GM23338 (cell line): ENCODE measurements at regions not wholly inside any gene's neighbourhood (a gene's known extent, or its start where the extent isn't known, plus 50 kb on each side); places are given as distances from the start of the nearest gene placed in this dataset.

Source experiments
- ATAC-seq: fragments of 200-7000 bp; cut with Tn5 transposase; 3 replicates; pipeline ENCODE4 v1.9.1; 2020
- DNase-seq: peaks from one replicate; pipeline ENCODE4 v3.0.0-alpha.2; 2015; ENCODE audit warnings: low spot score
- H2AFZ ChIP-seq: fragments of 200-600 bp; sonication (generic); 2 replicates; pipeline ENCODE4 v1.8.0; 2016; ENCODE audit warnings: antibody characterized with exemption, mild to moderate bottlenecking, moderate library complexity
- H3F3A ChIP-seq: fragments of 200-600 bp; sonication (generic); replicated peaks from 2 replicates; pipeline ENCODE4 v1.8.0; 2017; ENCODE audit warnings: antibody characterized with exemption, mixed run types, low read depth
- H3K27ac ChIP-seq: fragments of 200-600 bp; sonication (generic); 2 replicates; pipeline ENCODE4 v1.6.1; 2016; ENCODE audit warnings: low read depth
- H3K27me3 ChIP-seq: fragments of 200-600 bp; sonication (generic); 2 replicates; pipeline ENCODE4 v1.8.0; 2016; ENCODE audit warnings: mild to moderate bottlenecking, mixed run types, moderate library complexity; ENCODE audit not compliant: insufficient read depth
- H3K36me3 ChIP-seq: fragments of 200-600 bp; sonication (generic); 2 replicates; pipeline ENCODE4 v1.8.0; 2016; ENCODE audit warnings: mild to moderate bottlenecking; ENCODE audit not compliant: insufficient read depth
- H3K4me1 ChIP-seq: fragments of 200-600 bp; sonication (generic); 2 replicates; pipeline ENCODE4 v1.8.0; 2016; ENCODE audit warnings: mild to moderate bottlenecking, moderate library complexity; ENCODE audit not compliant: insufficient read depth
- H3K4me2 ChIP-seq: fragments of 200-600 bp; sonication (generic); 2 replicates; pipeline ENCODE4 v1.7.1; 2017; ENCODE audit warnings: mixed run types
- H3K4me3 ChIP-seq: fragments of 200-600 bp; sonication (generic); 2 replicates; pipeline ENCODE4 v1.6.1; 2016; ENCODE audit warnings: mixed run types
- H3K79me2 ChIP-seq: fragments of 200-600 bp; sonication (generic); replicated peaks from 2 replicates; pipeline ENCODE4 v1.8.0; 2017; ENCODE audit warnings: mild to moderate bottlenecking; ENCODE audit not compliant: insufficient read depth
- H3K9me2 ChIP-seq: fragments of 200-600 bp; sonication (generic); 2 replicates; pipeline ENCODE4 v1.8.0; 2017; ENCODE audit not compliant: insufficient read depth
- H4K20me1 ChIP-seq: fragments of 200-600 bp; sonication (generic); replicated peaks from 2 replicates; pipeline ENCODE4 v1.8.0; 2017; ENCODE audit warnings: mild to moderate bottlenecking; ENCODE audit not compliant: insufficient read depth
- H3K27ac Mint-ChIP-seq: 2 replicates; pipeline ENCODE4 v1.8.0; 2020; ENCODE audit warnings: inconsistent platforms, mild to moderate bottlenecking, moderate library complexity, mixed read lengths
- H3K27me3 Mint-ChIP-seq: 3 replicates; pipeline ENCODE4 v1.8.0; 2022; ENCODE audit warnings: low read depth, mild to moderate bottlenecking, moderate library complexity, mixed read lengths, inconsistent platforms; ENCODE audit not compliant: insufficient read depth, poor library complexity
- H3K36me3 Mint-ChIP-seq: 3 replicates; pipeline ENCODE4 v1.8.0; 2021; ENCODE audit warnings: low read depth, mild to moderate bottlenecking, inconsistent platforms, moderate library complexity, mixed read lengths
- H3K4me1 Mint-ChIP-seq: 3 replicates; pipeline ENCODE4 v1.8.0; 2020; ENCODE audit warnings: mild to moderate bottlenecking, inconsistent platforms, mixed read lengths
- H3K4me3 Mint-ChIP-seq: 3 replicates; pipeline ENCODE4 v1.8.0; 2021; ENCODE audit warnings: moderate library complexity, mild to moderate bottlenecking, inconsistent platforms, mixed read lengths
- H3K9me3 Mint-ChIP-seq: 3 replicates; pipeline ENCODE4 v1.8.0; 2020; ENCODE audit warnings: moderate library complexity, mild to moderate bottlenecking, inconsistent platforms, mixed read lengths
- CREB1 ChIP-seq: fragments of 250-450 bp; sonication (Bioruptor Pico); IDR thresholded peaks from 2 replicates; pipeline ENCODE4 v1.5.0; 2020; ENCODE audit warnings: low read depth, mild to moderate bottlenecking, moderate library complexity
- JUNB ChIP-seq: IDR thresholded peaks from one replicate; pipeline ENCODE4 v1.6.1; 2016; ENCODE audit warnings: antibody characterized with exemption; ENCODE audit not compliant: unreplicated experiment
- NANOG ChIP-seq: IDR thresholded peaks from 2 replicates; pipeline ENCODE4 v1.6.1; 2016; ENCODE audit warnings: antibody characterized with exemption, borderline replicate concordance
- STAT1 ChIP-seq: IDR thresholded peaks from one replicate; pipeline ENCODE4 v1.6.1; 2016; ENCODE audit warnings: antibody characterized with exemption; ENCODE audit not compliant: unreplicated experiment
- TF ChIP-seq, protein P1 (sequence below): fragments of 250-450 bp; sonication (Bioruptor Pico); IDR thresholded peaks from 2 replicates; pipeline ENCODE4 v1.5.0; 2020; ENCODE audit warnings: mild to moderate bottlenecking, moderate library complexity
- TF ChIP-seq, protein P2 (sequence below): IDR thresholded peaks from 2 replicates; pipeline ENCODE4 v1.6.1; 2016; ENCODE audit warnings: antibody characterized with exemption

DNA sequence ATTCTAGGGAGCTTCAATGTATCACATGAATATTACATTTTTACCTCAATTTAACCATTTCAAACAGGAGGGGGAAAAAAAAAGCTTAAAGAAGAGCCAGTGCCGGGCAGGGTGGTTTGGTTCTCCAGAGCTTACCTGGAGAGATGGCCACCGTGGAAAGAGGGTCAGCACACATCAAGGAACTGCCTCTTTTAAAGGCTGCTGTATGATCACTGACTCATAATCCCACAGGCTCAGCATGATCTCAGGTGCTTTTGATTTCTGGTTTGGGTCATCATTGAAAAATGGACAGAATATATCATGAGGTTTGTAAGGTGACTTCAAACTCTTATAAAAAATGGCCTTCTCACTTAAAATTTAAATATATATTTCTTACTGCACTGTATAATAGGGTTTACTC, 67.5 kb upstream of the MDFIC start (continued):
- TF ChIP-seq, protein P1, sequence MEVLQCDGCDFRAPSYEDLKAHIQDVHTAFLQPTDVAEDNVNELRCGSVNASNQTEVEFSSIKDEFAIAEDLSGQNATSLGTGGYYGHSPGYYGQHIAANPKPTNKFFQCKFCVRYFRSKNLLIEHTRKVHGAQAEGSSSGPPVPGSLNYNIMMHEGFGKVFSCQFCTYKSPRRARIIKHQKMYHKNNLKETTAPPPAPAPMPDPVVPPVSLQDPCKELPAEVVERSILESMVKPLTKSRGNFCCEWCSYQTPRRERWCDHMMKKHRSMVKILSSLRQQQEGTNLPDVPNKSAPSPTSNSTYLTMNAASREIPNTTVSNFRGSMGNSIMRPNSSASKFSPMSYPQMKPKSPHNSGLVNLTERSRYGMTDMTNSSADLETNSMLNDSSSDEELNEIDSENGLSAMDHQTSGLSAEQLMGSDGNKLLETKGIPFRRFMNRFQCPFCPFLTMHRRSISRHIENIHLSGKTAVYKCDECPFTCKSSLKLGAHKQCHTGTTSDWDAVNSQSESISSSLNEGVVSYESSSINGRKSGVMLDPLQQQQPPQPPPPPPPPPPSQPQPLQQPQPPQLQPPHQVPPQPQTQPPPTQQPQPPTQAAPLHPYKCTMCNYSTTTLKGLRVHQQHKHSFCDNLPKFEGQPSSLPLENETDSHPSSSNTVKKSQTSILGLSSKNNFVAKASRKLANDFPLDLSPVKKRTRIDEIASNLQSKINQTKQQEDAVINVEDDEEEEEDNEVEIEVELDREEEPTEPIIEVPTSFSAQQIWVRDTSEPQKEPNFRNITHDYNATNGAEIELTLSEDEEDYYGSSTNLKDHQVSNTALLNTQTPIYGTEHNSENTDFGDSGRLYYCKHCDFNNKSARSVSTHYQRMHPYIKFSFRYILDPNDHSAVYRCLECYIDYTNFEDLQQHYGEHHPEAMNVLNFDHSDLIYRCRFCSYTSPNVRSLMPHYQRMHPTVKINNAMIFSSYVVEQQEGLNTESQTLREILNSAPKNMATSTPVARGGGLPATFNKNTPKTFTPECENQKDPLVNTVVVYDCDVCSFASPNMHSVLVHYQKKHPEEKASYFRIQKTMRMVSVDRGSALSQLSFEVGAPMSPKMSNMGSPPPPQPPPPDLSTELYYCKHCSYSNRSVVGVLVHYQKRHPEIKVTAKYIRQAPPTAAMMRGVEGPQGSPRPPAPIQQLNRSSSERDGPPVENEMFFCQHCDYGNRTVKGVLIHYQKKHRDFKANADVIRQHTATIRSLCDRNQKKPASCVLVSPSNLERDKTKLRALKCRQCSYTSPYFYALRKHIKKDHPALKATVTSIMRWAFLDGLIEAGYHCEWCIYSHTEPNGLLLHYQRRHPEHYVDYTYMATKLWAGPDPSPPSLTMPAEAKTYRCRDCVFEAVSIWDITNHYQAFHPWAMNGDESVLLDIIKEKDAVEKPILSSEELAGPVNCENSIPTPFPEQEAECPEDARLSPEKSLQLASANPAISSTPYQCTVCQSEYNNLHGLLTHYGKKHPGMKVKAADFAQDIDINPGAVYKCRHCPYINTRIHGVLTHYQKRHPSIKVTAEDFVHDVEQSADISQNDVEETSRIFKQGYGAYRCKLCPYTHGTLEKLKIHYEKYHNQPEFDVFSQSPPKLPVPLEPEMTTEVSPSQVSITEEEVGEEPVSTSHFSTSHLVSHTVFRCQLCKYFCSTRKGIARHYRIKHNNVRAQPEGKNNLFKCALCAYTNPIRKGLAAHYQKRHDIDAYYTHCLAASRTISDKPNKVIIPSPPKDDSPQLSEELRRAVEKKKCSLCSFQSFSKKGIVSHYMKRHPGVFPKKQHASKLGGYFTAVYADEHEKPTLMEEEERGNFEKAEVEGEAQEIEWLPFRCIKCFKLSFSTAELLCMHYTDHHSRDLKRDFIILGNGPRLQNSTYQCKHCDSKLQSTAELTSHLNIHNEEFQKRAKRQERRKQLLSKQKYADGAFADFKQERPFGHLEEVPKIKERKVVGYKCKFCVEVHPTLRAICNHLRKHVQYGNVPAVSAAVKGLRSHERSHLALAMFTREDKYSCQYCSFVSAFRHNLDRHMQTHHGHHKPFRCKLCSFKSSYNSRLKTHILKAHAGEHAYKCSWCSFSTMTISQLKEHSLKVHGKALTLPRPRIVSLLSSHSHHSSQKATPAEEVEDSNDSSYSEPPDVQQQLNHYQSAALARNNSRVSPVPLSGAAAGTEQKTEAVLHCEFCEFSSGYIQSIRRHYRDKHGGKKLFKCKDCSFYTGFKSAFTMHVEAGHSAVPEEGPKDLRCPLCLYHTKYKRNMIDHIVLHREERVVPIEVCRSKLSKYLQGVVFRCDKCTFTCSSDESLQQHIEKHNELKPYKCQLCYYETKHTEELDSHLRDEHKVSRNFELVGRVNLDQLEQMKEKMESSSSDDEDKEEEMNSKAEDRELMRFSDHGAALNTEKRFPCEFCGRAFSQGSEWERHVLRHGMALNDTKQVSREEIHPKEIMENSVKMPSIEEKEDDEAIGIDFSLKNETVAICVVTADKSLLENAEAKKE (CRISPR knock-in tag) = no peak

DNA sequence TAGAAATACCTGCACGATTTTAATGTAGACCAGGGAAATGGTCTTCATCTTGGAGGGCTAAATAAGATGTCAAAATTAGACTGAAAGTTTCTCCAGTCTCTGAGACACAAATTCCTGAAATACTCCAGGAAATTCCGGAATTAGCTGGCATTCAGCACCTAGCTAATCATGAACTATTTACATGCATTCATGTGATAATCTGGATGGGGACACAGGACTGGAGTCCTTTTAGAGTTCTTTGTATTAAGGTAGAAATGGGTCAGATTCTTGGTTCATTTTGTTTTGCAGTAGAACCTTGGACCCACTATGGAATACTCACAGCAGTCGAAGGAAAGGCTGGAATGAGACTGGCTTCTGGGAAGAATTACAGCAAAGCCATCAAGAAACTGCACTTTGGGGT, 65.3 kb upstream of the MDFIC start:
- H3K27ac ChIP-seq = peak overlapping the region; percentile 52
- no peak overlapping the region for H3K4me3 ChIP-seq
- no peaks in the 10 kb centered on the region for H4K20me1 ChIP-seq
- no peaks in the 10 kb centered on the region; the same call in 1 of the 2 replicates for H3K9me2 ChIP-seq
- no peaks in the 10 kb centered on the region for H3K27me3 Mint-ChIP-seq
- H3K79me2 ChIP-seq = no peaks in the 10 kb centered on the region
- H3K4me3 Mint-ChIP-seq = peak overlapping the region; percentile 56; the same call in 2 of the 3 replicates
- H3K27ac Mint-ChIP-seq = peak overlapping the region; percentile 90; the same call in 1 of the 2 replicates
- 0 out of 2 replicates have a peak, but pooled peaks cover 14% of the 10 kb centered on the region for H3K4me1 ChIP-seq
- H3K36me3 Mint-ChIP-seq = no peaks in the 10 kb centered on the region
- H2AFZ ChIP-seq = no peak overlapping the region
- H3K27me3 ChIP-seq = no peaks in the 10 kb centered on the region
- ATAC-seq (peak; percentile 57), DNase-seq (peak; percentile 73)
- no peaks in the 10 kb centered on the region for H3F3A ChIP-seq
- no peaks in the 10 kb centered on the region for H3K9me3 Mint-ChIP-seq
- no peaks in the 10 kb centered on the region for H3K36me3 ChIP-seq
- peaks cover 38% of the 10 kb centered on the region for H3K4me1 Mint-ChIP-seq
- H3K4me2 ChIP-seq = peak overlapping the region; percentile 37
- TF ChIP-seq STAT1 (no peak), NANOG (peak; percentile 35; the same call in 1 of the 2 replicates), CREB1 (CRISPR knock-in tag) (no peak), JUNB (no peak)
- TF ChIP-seq, protein P2, sequence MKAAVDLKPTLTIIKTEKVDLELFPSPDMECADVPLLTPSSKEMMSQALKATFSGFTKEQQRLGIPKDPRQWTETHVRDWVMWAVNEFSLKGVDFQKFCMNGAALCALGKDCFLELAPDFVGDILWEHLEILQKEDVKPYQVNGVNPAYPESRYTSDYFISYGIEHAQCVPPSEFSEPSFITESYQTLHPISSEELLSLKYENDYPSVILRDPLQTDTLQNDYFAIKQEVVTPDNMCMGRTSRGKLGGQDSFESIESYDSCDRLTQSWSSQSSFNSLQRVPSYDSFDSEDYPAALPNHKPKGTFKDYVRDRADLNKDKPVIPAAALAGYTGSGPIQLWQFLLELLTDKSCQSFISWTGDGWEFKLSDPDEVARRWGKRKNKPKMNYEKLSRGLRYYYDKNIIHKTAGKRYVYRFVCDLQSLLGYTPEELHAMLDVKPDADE = no peak
- TF ChIP-seq, protein P1 (CRISPR knock-in tag) = peak; percentile 82; the same call in 1 of the 2 replicates
